HG02885 (cell line): ENCODE measurements at regions not wholly inside any gene's neighbourhood (a gene's known extent, or its start where the extent isn't known, plus 50 kb on each side); places are given as distances from the start of the nearest gene placed in this dataset.
"Not testable (repeated sequence)": the region's sequence is repeated elsewhere in the genome, so short reads cannot be mapped to it uniquely, and the experiment has no call there.

Experiments used
- ATAC-seq: cut with Tn5 transposase; IDR thresholded peaks from one replicate; pipeline ENCODE4 v1.9.1; 2021; ENCODE audit warnings: mild to moderate bottlenecking; ENCODE audit not compliant: unreplicated experiment, poor library complexity

DNA sequence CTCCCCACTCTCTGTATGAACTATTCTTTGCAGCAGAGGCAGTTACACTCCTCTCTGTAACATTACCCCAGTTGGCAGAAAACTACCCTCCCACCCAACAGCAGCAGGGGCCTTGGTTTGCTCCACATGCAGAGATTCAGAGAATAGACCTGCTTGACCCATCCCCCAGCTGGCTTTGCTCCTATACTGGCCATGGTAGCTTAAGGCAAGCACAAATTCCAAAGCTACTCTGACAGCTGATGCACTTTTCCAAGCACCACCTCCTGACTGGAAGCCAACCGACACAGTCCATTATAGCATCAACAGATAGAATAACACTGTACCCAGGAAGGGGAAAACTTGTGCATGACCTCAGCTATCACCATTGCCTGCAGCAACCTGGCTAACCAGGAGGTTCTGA, 846.5 kb upstream of the NCAM2 start:
- ATAC-seq: no peak

DNA sequence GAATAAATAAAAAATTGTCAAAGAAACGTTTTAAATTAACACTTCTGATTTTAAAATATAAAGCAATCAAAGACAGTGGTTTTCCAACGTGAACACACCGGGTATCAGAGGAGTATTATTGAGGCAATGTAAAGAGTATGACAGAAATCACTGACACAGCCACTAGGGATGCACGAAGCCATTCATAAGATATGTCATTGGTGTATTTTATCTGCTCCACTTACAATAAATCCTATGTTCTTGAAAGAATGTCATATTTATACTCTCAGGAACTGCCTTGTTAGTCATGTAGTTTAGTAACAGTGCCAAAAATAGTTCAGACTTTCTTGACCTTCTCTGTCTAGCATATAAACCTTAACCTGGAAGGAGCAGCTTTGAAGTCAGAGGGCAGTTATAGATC, 835.0 kb upstream of the NCAM2 start:
- ATAC-seq: no peak

DNA sequence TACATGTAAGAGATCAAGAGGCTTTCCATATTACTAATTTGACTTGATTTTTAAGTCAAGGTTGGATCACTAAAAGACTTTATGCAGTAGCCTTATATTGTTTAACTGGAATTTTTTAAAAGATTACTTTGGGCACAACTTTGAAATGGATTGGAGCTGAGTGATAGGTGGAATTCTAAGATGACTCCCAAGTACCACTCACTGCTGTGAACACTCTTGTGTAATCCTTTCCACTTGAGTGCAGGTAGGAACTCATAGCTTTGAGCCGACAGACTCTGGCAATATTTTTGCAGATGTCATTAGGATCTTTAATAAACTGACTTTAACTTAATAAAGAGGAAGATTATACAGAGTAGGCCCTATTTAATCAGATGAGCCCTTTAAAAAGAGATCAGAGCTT, 831.1 kb upstream of the NCAM2 start:
- ATAC-seq: no peak

DNA sequence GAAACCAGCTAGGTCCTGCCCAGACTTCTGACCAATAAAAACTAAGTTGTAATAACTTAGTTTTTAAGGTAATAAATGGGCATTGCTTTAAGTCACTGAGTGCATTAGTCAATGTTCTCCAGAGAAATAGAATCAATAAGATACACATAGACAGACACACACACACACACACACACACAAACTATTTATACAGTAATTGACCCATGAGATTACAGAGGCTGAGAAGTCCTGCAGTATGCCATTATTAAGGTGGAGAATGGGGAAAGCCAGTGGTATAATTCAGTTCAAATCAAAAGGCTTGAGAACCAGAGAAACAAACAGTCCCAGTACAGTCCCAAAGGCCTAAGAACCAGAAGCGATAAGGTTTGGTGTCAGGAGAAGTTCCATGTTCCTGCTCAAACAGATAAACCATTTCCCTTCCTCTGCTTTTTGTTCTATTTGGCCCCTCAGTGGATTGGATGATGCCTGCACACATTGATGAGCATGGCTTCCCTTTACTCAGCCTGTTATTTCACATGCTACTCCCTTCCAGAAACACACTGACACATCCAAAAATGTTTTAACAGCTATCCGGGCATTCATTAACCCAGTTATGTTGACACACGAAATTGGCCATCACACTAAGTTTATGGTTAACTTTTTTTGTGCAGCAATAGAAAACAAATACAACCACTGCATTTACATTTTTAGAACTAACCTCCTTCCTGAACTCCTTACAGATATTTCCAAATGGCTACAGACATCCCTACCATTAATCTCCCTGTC, 828.2 kb upstream of the NCAM2 start:
- ATAC-seq: no peak

DNA sequence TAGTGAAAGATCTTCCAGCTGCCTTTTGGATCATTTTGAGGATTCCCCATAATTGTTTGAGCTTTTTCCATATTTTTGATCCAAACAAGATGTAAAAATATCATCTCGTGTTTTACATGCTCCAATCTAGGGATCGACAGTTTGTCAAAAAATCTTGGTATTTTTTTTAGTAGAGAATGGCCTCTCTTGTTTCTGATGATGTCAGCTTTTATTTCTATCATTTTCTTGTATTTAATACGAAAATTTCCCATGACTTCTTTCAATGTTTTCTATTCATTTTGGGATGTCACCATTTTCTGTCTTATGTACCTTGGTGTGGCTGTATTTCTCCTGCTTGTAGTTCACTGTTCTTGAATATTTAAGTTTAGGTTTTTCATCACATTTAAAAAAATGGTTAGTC, 812.0 kb upstream of the NCAM2 start:
- ATAC-seq: no peak

DNA sequence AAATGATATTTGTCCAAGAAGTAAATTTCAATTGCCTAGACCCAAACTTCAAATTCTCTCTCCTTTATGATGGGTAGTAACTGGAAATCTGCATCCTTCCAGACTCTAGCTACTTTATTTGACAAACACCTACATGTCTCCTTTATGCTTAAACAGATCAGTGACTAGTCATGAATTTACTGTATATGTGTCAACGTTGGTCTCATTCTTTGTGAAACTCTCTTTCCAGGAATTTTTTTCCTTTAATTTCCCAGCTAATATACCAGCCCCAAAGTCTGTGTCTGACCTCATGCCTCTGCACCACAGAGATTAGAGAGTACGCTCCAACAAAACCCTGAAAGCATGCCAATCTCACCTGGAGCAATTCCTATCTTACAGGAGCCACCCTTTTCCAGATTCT, 811.2 kb upstream of the NCAM2 start:
- no peak for ATAC-seq

DNA sequence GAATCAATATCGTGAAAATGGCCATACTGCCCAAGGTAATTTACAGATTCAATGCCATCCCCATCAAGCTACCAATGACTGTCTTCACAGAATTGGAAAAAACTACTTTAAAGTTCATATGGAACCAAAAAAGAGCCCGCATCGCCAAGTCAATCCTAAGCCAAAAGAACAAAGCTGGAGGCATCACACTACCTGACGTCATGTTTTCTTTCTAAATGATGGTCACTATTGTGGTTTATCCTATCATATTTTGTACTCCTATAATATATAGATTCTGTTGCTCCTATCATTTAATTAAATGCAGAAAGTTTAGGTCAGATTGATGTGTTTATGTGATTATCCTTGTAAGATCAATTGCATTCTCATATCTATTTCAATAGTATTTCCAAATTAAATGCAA, 796.9 kb upstream of the NCAM2 start:
- not testable (repeated sequence) for ATAC-seq

DNA sequence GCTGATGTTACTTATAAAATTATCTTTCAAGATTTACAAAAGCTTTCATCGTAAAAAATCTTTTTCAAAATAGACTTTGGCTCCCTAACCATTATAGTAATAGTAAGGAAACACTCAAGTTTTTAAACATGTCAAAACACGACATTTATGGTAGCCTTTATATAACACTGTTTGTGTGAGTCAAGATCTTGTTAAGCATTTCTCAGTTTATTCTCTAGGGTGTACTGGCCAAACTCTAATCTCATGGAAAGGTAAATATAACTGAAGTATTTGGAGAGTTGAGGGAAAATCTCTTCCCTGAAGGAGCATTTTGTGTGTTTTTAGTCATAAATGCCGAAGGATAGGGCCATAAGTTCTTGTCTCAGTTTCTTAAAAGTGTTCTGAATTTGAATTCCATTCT, 790.9 kb upstream of the NCAM2 start:
- no peak for ATAC-seq

DNA sequence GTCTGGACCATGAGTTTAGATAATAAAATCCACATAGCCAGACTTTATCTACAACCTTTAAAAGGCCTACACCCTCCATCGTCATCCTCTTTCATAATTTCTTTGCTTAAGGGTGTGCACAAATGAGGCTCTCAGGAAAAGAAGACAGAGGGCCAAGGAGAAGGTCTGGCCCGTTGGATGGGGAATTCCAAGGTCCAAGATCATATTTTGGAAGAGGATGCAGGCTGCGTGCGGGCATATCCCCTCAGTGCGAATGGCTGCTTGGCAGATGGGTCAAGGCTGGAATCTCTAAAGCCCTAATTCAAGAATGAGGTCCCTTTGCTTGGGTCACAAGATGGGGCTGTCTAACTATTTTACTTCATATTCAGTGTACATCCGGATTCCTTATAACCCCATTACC, 782.2 kb upstream of the NCAM2 start:
- no peak for ATAC-seq

DNA sequence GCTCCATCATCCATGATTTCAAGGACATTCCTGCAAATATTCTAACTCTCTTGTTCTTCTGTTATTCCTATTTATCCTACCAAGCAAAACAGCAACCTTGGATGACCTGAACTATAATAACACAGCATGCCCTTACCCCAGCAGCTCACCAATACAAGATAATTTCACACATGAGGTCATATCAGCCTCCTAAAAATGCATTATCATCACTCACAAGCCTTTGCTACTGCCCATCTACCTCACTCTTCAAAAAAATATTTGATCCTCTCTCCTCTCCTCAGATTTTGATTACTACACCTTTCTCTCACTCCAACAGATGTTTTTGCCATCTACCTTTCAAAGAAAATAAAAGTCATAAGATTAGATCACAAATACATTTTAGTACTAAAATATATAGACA, 777.6 kb upstream of the NCAM2 start:
- no peak for ATAC-seq

DNA sequence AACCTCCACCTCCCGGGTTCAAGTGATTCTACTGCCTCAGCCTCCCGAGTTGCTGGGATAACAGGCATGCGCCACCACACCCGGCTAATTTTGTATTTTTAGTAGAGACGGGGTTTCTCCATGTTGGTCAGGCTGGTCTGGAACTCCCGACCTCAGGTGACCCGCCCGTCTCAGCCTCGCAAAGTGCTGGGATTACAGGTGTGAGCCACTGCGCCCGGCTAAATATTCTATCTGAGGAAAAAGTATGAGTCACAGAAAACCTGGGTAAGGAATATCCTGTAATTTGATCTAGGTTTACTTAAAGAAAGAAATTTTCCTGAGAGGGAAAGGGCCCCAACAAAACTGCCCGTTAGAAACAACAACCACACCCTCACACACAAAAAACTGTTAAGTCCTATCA, 776.2 kb upstream of the NCAM2 start:
- not testable (repeated sequence) for ATAC-seq

DNA sequence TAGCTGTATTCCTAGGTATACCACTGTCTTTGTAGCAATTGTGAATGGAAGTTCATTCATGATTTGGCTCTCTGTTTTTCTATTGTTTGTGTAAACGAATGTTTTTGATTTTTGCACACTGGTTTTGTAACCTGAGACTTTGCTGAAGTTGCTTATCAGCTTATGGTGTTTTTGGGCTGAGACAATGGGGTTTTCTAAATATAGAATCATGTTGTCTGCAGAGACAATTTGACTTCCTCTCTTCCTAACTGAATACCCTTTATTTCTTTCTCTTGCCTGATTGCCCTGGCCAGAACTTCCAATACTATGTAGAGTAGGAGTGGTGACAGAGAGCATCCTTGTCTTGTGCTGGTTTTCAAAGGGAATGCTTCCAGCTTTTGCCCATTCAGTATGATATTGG, 761.6 kb upstream of the NCAM2 start:
- ATAC-seq: not testable (repeated sequence)

DNA sequence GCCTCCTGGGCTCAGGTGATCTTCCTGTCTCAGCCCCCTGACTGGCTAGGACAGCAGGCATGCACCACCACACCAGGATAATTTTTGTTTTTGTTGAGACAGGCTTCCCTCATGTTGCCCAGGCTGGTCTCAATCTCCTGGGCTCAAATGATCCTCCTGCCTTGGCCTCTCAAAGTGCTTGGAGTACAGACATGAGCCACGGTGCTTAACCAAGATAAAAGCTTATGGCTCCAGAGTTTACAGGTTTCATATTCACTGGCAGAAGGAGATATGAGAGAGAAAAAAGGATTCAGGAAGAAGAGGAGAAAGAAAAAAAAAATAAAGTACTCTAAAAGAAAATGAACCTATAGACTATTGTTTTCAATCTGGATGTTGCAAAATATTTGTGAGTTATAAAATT, 748.8 kb upstream of the NCAM2 start:
- ATAC-seq: no peak

DNA sequence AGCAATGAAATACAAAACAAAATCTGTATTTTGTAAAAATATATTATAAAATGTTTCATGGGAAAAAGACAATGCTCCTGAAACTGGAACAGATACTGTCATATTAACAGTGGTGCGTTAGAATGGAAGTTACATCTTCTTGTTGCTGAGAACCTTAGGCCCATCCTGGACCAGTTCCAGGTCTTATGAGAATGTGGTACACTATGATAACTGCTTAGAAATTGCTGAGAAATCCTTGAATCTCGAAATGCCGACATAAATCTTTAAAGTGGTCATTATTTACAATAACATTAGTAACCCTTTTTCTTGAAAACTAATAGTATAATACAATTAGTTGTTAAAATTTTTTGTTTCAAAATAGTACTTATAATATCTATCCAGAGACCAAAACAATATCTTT, 747.9 kb upstream of the NCAM2 start:
- ATAC-seq: no peak

DNA sequence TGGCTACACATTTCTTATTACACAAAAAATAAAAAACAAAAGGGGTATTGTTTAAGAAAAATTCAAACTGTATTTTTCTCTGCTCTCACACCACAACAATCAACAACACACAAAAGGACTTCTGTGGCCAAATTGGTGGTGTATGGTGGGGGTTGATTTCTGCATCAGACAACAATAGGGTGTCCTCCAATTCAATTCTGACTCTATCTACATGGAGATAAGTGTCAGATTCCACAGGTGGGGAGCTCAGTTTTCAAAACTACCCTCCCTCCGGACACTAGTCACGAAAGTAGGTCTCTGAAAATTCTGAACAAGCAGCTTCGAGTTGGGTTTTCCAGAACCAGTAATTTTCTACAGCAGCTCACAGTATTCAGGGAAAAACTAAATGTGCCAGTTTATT, 744.9 kb upstream of the NCAM2 start:
- ATAC-seq: no peak

DNA sequence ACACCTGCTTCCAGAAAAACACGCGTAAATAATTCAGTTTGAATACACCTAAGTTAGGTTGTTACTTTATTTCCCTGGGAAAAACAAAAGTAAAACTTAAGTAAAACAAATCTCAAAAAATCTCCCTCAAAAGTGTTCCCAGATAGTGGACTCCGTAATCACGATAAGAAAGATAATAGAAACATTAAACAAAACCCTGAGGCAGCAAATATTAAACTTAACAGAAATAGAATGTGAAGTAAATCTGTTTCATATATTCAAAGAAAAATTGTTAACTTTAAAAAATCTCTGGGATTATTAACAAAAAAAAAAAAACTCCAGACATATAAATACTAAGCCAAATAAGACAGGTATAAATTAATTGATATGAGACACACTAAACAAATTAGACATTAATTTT, 743.2 kb upstream of the NCAM2 start:
- no peak for ATAC-seq

DNA sequence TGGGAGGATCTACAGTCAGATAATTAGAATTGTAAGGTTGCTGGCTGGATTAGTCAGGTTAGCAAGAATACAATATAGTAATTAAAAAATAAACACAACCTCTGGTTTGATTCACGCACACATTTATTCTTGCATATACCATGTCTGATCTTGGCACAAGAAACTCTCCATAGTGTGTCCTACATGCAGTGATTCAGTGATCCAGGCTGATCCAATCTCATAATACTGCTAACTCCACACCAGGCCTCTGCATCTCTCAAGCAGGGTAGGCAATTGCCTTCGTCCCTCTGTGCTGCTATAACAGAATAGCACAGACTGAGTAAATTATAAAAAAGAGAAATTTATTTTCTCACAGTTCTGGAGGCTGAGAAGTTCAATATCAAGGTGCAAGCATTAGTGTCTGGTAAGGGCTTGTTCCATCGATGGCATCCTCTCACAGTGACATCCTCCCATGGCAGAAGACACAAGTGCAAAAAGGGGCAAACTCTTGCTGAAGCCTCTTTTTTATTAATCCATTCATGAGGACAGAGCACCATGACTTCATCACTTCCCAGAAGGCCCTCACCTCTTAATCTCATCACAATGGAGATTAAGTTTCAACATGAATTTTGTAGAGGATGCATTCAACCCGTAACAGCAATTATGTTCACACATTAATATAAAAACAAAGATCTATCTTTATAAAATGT, 741.0 kb upstream of the NCAM2 start:
- no peak for ATAC-seq

DNA sequence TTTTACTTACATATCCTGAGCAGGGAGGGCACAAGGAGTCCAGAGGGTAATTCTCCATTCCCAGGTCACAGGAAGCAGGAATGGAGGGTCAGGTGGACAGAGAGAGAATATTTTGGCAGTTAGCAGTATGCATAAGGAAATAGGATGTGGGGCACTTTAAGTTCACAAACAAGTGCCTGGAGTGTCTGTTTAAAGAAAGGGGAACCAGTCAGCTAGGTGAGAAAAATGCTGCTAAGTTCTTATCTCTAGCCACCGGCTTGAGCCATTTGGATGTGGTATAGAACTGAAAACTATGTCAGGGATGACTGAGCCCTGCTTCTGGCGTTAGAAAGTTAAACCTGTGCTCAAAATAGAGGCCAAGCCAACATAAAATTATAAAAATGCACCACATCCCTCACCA, 739.7 kb upstream of the NCAM2 start:
- ATAC-seq: no peak

DNA sequence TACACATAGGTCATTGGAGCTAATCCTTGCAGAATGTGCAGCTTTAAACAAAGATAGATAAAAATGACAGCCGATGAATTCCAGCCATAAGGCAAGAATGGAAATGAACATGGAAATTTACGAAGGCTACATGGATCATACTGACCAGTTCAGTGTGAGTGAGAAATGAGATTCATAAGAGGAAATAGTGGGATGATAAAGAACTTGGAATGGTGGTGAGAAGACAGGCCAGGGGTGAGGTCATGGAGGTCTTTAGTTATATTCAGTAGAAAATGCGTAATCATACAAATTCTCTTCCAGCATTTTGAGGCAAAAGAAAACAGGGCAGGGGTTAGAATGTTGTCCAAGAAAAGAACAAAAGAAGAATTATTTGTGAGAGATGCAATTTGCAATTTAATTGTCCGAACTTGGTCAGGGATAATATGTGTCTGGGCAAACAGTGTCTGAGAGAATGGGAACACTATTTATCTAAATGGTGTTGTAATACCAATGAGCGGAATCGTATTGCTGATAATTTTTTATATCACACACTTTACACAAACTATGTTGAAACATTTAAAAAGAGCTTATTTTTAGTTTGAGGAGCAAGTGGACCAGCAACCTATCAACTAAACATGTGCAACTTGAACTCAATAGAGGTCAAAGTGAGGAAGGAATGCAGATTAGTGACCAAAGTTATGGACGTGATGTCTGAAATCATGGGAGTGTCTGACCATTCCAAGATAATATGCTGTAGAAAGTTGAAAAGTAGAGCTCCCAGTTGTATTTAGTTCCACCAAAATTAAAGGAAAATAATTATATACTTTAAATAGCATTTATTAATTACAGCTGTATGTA, 739.0 kb upstream of the NCAM2 start:
- no peak for ATAC-seq

DNA sequence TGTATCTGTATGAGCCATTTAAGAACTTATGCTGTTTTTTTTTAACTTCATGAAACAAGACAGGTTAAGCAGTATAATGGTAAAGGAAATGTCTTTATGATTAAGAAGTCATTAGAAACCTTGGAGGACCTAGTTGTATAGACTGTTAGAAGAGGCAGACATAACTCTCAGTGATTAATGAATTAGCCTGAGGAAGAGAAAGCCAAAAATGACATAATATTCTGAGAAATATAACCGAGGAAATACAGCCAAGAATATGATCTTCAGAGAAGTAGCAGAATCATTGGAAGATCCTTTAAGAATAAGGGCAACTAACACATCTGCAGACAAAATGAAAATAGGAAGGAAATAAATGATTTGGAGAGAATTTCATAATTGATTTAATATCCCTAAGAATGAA, 738.1 kb upstream of the NCAM2 start:
- ATAC-seq: no peak

DNA sequence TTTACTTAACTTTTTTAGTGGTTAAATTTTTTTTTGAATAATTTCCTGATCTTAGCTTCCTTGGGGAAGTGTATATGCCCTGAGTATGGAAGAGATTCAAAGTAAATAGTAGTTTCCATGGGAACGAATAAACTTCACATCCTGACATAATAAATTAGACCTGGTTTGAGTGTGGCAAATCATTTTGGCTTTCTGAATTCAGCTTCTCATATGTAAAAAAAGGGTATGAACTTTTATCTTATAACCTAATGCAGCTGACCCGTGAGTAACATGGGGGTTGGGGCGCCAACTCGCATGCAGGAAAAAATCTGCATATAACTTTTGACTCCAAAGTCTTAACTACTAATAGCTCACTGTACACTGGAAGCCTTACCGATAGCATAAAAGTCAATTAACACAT, 736.8 kb upstream of the NCAM2 start:
- no peak for ATAC-seq
